GM12892 (cell line): ENCODE measurements at regions not wholly inside any gene's neighbourhood (a gene's known extent, or its start where the extent isn't known, plus 50 kb on each side); places are given as distances from the start of the nearest gene placed in this dataset.
"Not testable (repeated sequence)": the region's sequence is repeated elsewhere in the genome, so short reads cannot be mapped to it uniquely, and the experiment has no call there.

Experiments
- DNase-seq: peaks from one replicate; pipeline ENCODE4 v3.0.0; 2011; ENCODE audit not compliant: insufficient read length
- FAIRE-seq: peaks from 2 replicates; lab custom pipeline; 2011; peaks lifted over from hg19 to GRCh38; lab: Jason Lieb, UNC
- POLR2A ChIP-seq: IDR thresholded peaks from 2 replicates; pipeline ENCODE4 v1.6.1; 2011; ENCODE audit warnings: low read depth, low read length, control low read depth
- POLR2AphosphoS5 ChIP-seq: IDR thresholded peaks from 2 replicates; pipeline ENCODE4 v1.6.1; 2011; ENCODE audit warnings: low read depth, low read length, control low read depth
- TAF1 ChIP-seq: IDR thresholded peaks from 2 replicates; pipeline ENCODE4 v1.6.1; 2011; ENCODE audit warnings: low read depth, mild to moderate bottlenecking, control low read depth, low read length, borderline replicate concordance

GRCh38 chr18:11487390-11487789, 122.0 kb upstream of the SLC35G4 start:
- DNase-seq (no peak), FAIRE-seq (no peak)
- no peak for TF ChIP-seq POLR2A
- no peak for TF ChIP-seq POLR2AphosphoS5
- no peak for TF ChIP-seq TAF1

- DNase-seq: no peak
- TF ChIP-seq POLR2A (no peak), POLR2AphosphoS5 (no peak), TAF1 (no peak)
- no peak for FAIRE-seq
Observed at GRCh38 chr18:11482271-11482670, 127.1 kb upstream of the SLC35G4 start.

- no peak for FAIRE-seq
- TF ChIP-seq POLR2A (no peak), TAF1 (no peak), POLR2AphosphoS5 (no peak)
- DNase-seq: no peak
Observed at GRCh38 chr18:11480692-11481091, 128.7 kb upstream of the SLC35G4 start.

- DNase-seq, FAIRE-seq: not testable (repeated sequence)
Observed at GRCh38 chr18:11479031-11479430, 130.4 kb upstream of the SLC35G4 start.

- no peak for DNase-seq
- TF ChIP-seq POLR2A: no peak
- no peak for TF ChIP-seq POLR2AphosphoS5
- no peak for TF ChIP-seq TAF1
- no peak for FAIRE-seq
Observed at GRCh38 chr18:11470941-11471340, 138.5 kb upstream of the SLC35G4 start.

GRCh38 chr18:11468617-11469016, 140.8 kb upstream of the SLC35G4 start:
- no peak for FAIRE-seq
- no peak for DNase-seq
- TF ChIP-seq TAF1 (no peak), POLR2AphosphoS5 (no peak)

- FAIRE-seq (no peak), DNase-seq (no peak)
- TF ChIP-seq POLR2A (no peak), POLR2AphosphoS5 (no peak), TAF1 (no peak)
Observed at GRCh38 chr18:11468120-11468519, 141.3 kb upstream of the SLC35G4 start.

GRCh38 chr18:11467611-11468010, 141.8 kb upstream of the SLC35G4 start:
- FAIRE-seq (no peak), DNase-seq (no peak)
- TF ChIP-seq TAF1: no peak
- TF ChIP-seq POLR2AphosphoS5: no peak
- no peak for TF ChIP-seq POLR2A

GRCh38 chr18:11464129-11464528, 145.3 kb upstream of the SLC35G4 start:
- TF ChIP-seq TAF1: no peak
- no peak for TF ChIP-seq POLR2A
- no peak for TF ChIP-seq POLR2AphosphoS5
- FAIRE-seq (no peak), DNase-seq (no peak)

GRCh38 chr18:11458447-11458846, 150.9 kb upstream of the SLC35G4 start:
- no peak for FAIRE-seq
- DNase-seq: no peak
- TF ChIP-seq TAF1: no peak
- no peak for TF ChIP-seq POLR2A
- TF ChIP-seq POLR2AphosphoS5: no peak

GRCh38 chr18:11457853-11458252, 151.5 kb upstream of the SLC35G4 start:
- DNase-seq, FAIRE-seq: not testable (repeated sequence)

GRCh38 chr18:11454040-11454439, 155.4 kb upstream of the SLC35G4 start:
- no peak for DNase-seq
- TF ChIP-seq POLR2A: no peak
- no peak for TF ChIP-seq TAF1
- no peak for TF ChIP-seq POLR2AphosphoS5
- no peak for FAIRE-seq

- DNase-seq, FAIRE-seq: not testable (repeated sequence)
Observed at GRCh38 chr18:11444169-11444568, 165.2 kb upstream of the SLC35G4 start.
